Mammary epithelial cell (primary cell): ENCODE measurements at regions not wholly inside any gene's neighbourhood (a gene's known extent, or its start where the extent isn't known, plus 50 kb on each side); places are given as distances from the start of the nearest gene placed in this dataset.

Experiments used
- CTCF ChIP-seq, 2 donors: IDR thresholded peaks in 1 of 2; conservative IDR thresholded peaks in 1 of 2; 2 replicates each; pipeline ENCODE4 v1.5.1; 2011 to 2012; ENCODE audit warnings: inconsistent platforms in 2 of 2, low read length in 2 of 2, mild to moderate bottlenecking in 2 of 2, control low read depth in 1 of 2, low read depth in 1 of 2; ENCODE audit not compliant: insufficient read depth in 1 of 2; ENCODE audit errors: extremely low read depth in 1 of 2
- EZH2 ChIP-seq: IDR thresholded peaks from 2 replicates; pipeline ENCODE4 v1.6.1; 2012; ENCODE audit warnings: low read length, inconsistent platforms, borderline replicate concordance

GRCh38 chr18:75945265-75945933 lies 517.9 kb upstream of the SMIM21 start:
- TF ChIP-seq EZH2 (no peak), CTCF (conservative IDR thresholded peaks at IDR 0.05 in 1 of 2, IDR thresholded peaks at IDR 0.05 in 1 of 2; ENCODE audit: extremely low read depth in 1 of 2, insufficient read depth in 1 of 2, low read depth in 1 of 2, low read length in 2 of 2) (no peak)
